T47D (cell line): ENCODE measurements at regions not wholly inside any gene's neighbourhood (a gene's known extent, or its start where the extent isn't known, plus 50 kb on each side); places are given as distances from the start of the nearest gene placed in this dataset.
A peak's percentile ranks its signal among the peaks of the same experiment; 100 is the strongest.

ENCODE experiments used
- DNase-seq, 2 experiments: peaks; one replicate each; pipeline versions ENCODE4 v3.0.0 to v3.0.0-alpha.2; 2011 to 2012; ENCODE audit warnings: low read depth in 1 of 2, low spot score in 1 of 2
- JUND ChIP-seq: IDR thresholded peaks from 2 replicates; pipeline ENCODE4 v1.6.1; 2012; ENCODE audit warnings: low read depth
- in situ Hi-C: cut with HindIII; loops from 2 replicates; pipeline ENCODE4 v1.10.0; 2016; ENCODE audit warnings: low sequenced_read_pairs, low pct_unique_long_range_greater_than_20kb

- in situ Hi-C loops: no loop called here
- TF ChIP-seq JUND: no peak
- no peak for DNase-seq
These were observed 365.4 kb upstream of the ATP2B1 start for GRCh38 chr12:90074086-90074485.

GRCh38 chr12:90071996-90072395 lies 363.4 kb upstream of the ATP2B1 start:
- in situ Hi-C loops: no loop called here
- TF ChIP-seq JUND: no peak
- DNase-seq: no peak

GRCh38 chr12:90069711-90070110 lies 361.1 kb upstream of the ATP2B1 start:
- DNase-seq: no peak
- TF ChIP-seq JUND: no peak
- in situ Hi-C loops: no loop called here

GRCh38 chr12:90067791-90068190 lies 359.2 kb upstream of the ATP2B1 start:
- TF ChIP-seq JUND: no peak
- no peak for DNase-seq
- in situ Hi-C loops: no loop called here

GRCh38 chr12:90064852-90065801 lies 356.5 kb upstream of the ATP2B1 start:
- no peak for TF ChIP-seq JUND
- peak in 1 of 2 experiments; percentile 27 for DNase-seq
- in situ Hi-C loops: no loop called here

GRCh38 chr12:90062799-90063198 lies 354.2 kb upstream of the ATP2B1 start:
- TF ChIP-seq JUND: no peak
- in situ Hi-C loops: no loop called here

GRCh38 chr12:90061809-90062208 lies 353.2 kb upstream of the ATP2B1 start:
- no peak for TF ChIP-seq JUND
- no peak for DNase-seq
- in situ Hi-C loops: no loop called here

More at GRCh38 chr12:90062799-90063198, 354.2 kb upstream of the ATP2B1 start:
- peak in 1 of 2 experiments; percentile 56 for DNase-seq

GRCh38 chr12:90060031-90060430 lies 351.4 kb upstream of the ATP2B1 start:
- no peak for TF ChIP-seq JUND
- no peak for DNase-seq
- in situ Hi-C loops: no loop called here

- in situ Hi-C loops: no loop called here
- no peak for DNase-seq
- no peak for TF ChIP-seq JUND
These were observed 350.1 kb upstream of the ATP2B1 start for GRCh38 chr12:90058704-90059103.

GRCh38 chr12:90055071-90055470 lies 346.4 kb upstream of the ATP2B1 start:
- TF ChIP-seq JUND: no peak
- in situ Hi-C loops: no loop called here
- DNase-seq: no peak

GRCh38 chr12:90048918-90049317 lies 340.3 kb upstream of the ATP2B1 start:
- in situ Hi-C loops: no loop called here
- DNase-seq: no peak
- TF ChIP-seq JUND: no peak

GRCh38 chr12:90045559-90045958 lies 336.9 kb upstream of the ATP2B1 start:
- no peak for TF ChIP-seq JUND
- no peak for DNase-seq
- in situ Hi-C loops: no loop called here

GRCh38 chr12:90044069-90044468 lies 335.4 kb upstream of the ATP2B1 start:
- in situ Hi-C loops: no loop called here
- DNase-seq: no peak
- no peak for TF ChIP-seq JUND
